Posterior cingulate gyrus (tissue), 11 donors: ENCODE measurements at regions not wholly inside any gene's neighbourhood (a gene's known extent, or its start where the extent isn't known, plus 50 kb on each side); places are given as distances from the start of the nearest gene placed in this dataset.
A peak's percentile ranks its signal among the peaks of the same experiment; 100 is the strongest.
"Not testable (repeated sequence)": the region's sequence is repeated elsewhere in the genome, so short reads cannot be mapped to it uniquely, and the experiment has no call there.

Source experiments
- DNase-seq, 10 donors: peaks; one replicate each; pipeline versions ENCODE4 v3.0.0 to v3.0.0-alpha.2; 2020 to 2021; ENCODE audit warnings: mixed read lengths in 3 of 10
- intact Hi-C: fragments of 100-400 bp; cut with DNase I; formaldehyde crosslinking; loops from one replicate; pipeline ENCODE4 v1.15.1; 2023

GRCh38 chr12:124479680-124480468, 87.5 kb downstream of the NCOR2 start:
- intact Hi-C loops, result loop anchor here (5.0 kb wide), 1 partner anchor 37 kb away; no protein-coding TSS in a partner anchor
- peak in 2 of 10 donors; percentile 73 to 74 for DNase-seq

GRCh38 chr12:124478985-124479645, 88.3 kb downstream of the NCOR2 start:
- peak in 3 of 10 donors; percentile 4 to 63 (median 48) for DNase-seq
- intact Hi-C loops, result loop anchor here (5.0 kb wide), 1 partner anchor 38 kb away; no protein-coding TSS in a partner anchor

- intact Hi-C loops, result loop anchor here (5.0 kb wide), 1 partner anchor 39 kb away; no protein-coding TSS in a partner anchor
- peak in 1 of 10 donors; percentile 24 for DNase-seq
Measured at GRCh38 chr12:124478416-124478815, 89.0 kb downstream of the NCOR2 start.

GRCh38 chr12:124477107-124477915, 90.1 kb downstream of the NCOR2 start:
- intact Hi-C loops, result loop anchor here (5.0 kb wide), 1 partner anchor 40 kb away; no protein-coding TSS in a partner anchor
- DNase-seq, result peak in 2 of 10 donors; percentile 40 to 53

- intact Hi-C loops, result loop anchor here (5.0 kb wide), 1 partner anchor 41 kb away; no protein-coding TSS in a partner anchor
Measured at GRCh38 chr12:124476011-124476400, 91.4 kb downstream of the NCOR2 start.

GRCh38 chr12:124475295-124476010, 92.0 kb downstream of the NCOR2 start:
- intact Hi-C loops, result loop anchor here (5.0 kb wide), 1 partner anchor 42 kb away; no protein-coding TSS in a partner anchor
- peak in 1 of 10 donors; percentile 57 for DNase-seq

More at GRCh38 chr12:124476011-124476400, 91.4 kb downstream of the NCOR2 start:
- DNase-seq, result peak in 2 of 10 donors; percentile 48 to 74

- DNase-seq, result peak; percentile 88 to 99 (median 92)
- intact Hi-C loops, result loop anchor here (5.0 kb wide), 1 partner anchor 43 kb away; no protein-coding TSS in a partner anchor
Measured at GRCh38 chr12:124474709-124475108, 92.7 kb downstream of the NCOR2 start.

- DNase-seq, result peak in 2 of 10 donors; percentile 1 to 42
Measured at GRCh38 chr12:124472690-124473279, 94.6 kb downstream of the NCOR2 start.

GRCh38 chr12:124471828-124472227, 95.6 kb downstream of the NCOR2 start:
- intact Hi-C loops, result no loop called here
- DNase-seq, result peak in 1 of 10 donors; percentile 6

More at GRCh38 chr12:124472690-124473279, 94.6 kb downstream of the NCOR2 start:
- intact Hi-C loops, result no loop called here

- peak in 3 of 10 donors; percentile 4 to 81 (median 69) for DNase-seq
- intact Hi-C loops, result no loop called here
Measured at GRCh38 chr12:124470806-124471205, 96.6 kb downstream of the NCOR2 start.

- intact Hi-C loops, result no loop called here
- DNase-seq, result no peak
Measured at GRCh38 chr12:124470139-124470538, 97.3 kb downstream of the NCOR2 start.

- intact Hi-C loops, result no loop called here
- DNase-seq, result peak in 2 of 10 donors; percentile 29 to 40
Measured at GRCh38 chr12:124469193-124469888, 98.1 kb downstream of the NCOR2 start.

- DNase-seq, intact Hi-C loops: not testable (repeated sequence)
Measured at GRCh38 chr12:124467549-124467948, 99.9 kb downstream of the NCOR2 start.

- intact Hi-C loops, result no loop called here
Measured at GRCh38 chr12:124466216-124467128, 100.9 kb downstream of the NCOR2 start.

GRCh38 chr12:124465473-124465872, 101.9 kb downstream of the NCOR2 start:
- DNase-seq, result peak in 2 of 10 donors; percentile 15 to 39
- intact Hi-C loops, result no loop called here

More at GRCh38 chr12:124466216-124467128, 100.9 kb downstream of the NCOR2 start:
- peak in 2 of 10 donors; percentile 74 to 78 for DNase-seq

GRCh38 chr12:124464830-124465229, 102.6 kb downstream of the NCOR2 start:
- DNase-seq, result no peak
- intact Hi-C loops, result no loop called here

- DNase-seq, result peak in 2 of 10 donors; percentile 40 to 78
Measured at GRCh38 chr12:124464062-124464461, 103.3 kb downstream of the NCOR2 start.

More at GRCh38 chr12:124464062-124464461, 103.3 kb downstream of the NCOR2 start:
- intact Hi-C loops, result no loop called here
